Heart right ventricle (tissue), 16 donors: ENCODE measurements at regions not wholly inside any gene's neighbourhood (a gene's known extent, or its start where the extent isn't known, plus 50 kb on each side); places are given as distances from the start of the nearest gene placed in this dataset.

ENCODE experiments used
- ATAC-seq, 8 donors: fragments of 200-7000 bp; cut with Tn5 transposase; one replicate each; pipeline ENCODE4 v1.9.1; 2020; ENCODE audit warnings: mild to moderate bottlenecking in 8 of 8, moderate library complexity in 8 of 8, moderate number of reproducible peaks in 1 of 8
- DNase-seq, 2 donors: peaks; one replicate each; pipeline ENCODE4 v3.0.0-alpha.2; 2020
- H3K27ac ChIP-seq, 10 donors: fragments of 200-600 bp; sonication (generic) in 2 of 10; one replicate each; pipeline versions ENCODE4 v1.5.0 to v1.8.0; 2020 to 2022; ENCODE audit warnings: mild to moderate bottlenecking in 3 of 10
- H3K27me3 ChIP-seq, 7 donors: fragments of 200-600 bp; one replicate each; pipeline ENCODE4 v1.8.0; 2021 to 2022; ENCODE audit warnings: mild to moderate bottlenecking in 2 of 7
- H3K36me3 ChIP-seq, 9 donors: fragments of 200-600 bp; sonication (generic) in 1 of 9; one replicate each; pipeline versions ENCODE4 v1.5.0 to v1.8.0; 2020 to 2022; ENCODE audit warnings: mild to moderate bottlenecking in 2 of 9
- H3K4me1 ChIP-seq, 9 donors: fragments of 200-600 bp; sonication (generic) in 1 of 9; one replicate each; pipeline versions ENCODE4 v1.5.0 to v1.8.0; 2020 to 2022; ENCODE audit warnings: mild to moderate bottlenecking in 4 of 9
- H3K4me3 ChIP-seq, 10 donors: fragments of 200-600 bp; sonication (generic) in 2 of 10; one replicate each; pipeline versions ENCODE4 v1.5.0 to v1.8.0; 2020 to 2022; ENCODE audit warnings: mild to moderate bottlenecking in 7 of 10, moderate library complexity in 2 of 10
- H3K9me3 ChIP-seq, 11 donors: fragments of 200-600 bp in 10 of 11; sonication (generic) in 2 of 11; one replicate each; pipeline versions ENCODE4 v1.5.0 to v1.8.0; 2013 to 2022; ENCODE audit warnings: mild to moderate bottlenecking in 2 of 11, control low read depth in 1 of 11, moderate library complexity in 1 of 11
- WGBS, 2 donors: extraction: QIAGEN DNeasy Blood & Tissue Kit; methylation state at CpG; one replicate each; pipeline ENCODE4 v1.1.7; 2013; ENCODE audit warnings: inconsistent platforms in 1 of 2; 5-methylcytosine and 5-hydroxymethylcytosine counted together
- intact Hi-C, 10 donors: fragments of 100-400 bp; cut with DNase I; formaldehyde crosslinking; loops; one replicate each; pipeline versions ENCODE4 v1.11.1 to v1.14.2; 2022
- TF ChIP-seq, protein P1 (sequence below), 9 donors: fragments of 200-600 bp; sonication (generic) in 2 of 9; IDR thresholded peaks; one replicate each; pipeline versions ENCODE4 v1.5.0 to v1.8.0; 2021 to 2022; ENCODE audit warnings: antibody characterized with exemption in 9 of 9, mild to moderate bottlenecking in 5 of 9, moderate library complexity in 1 of 9
- donor health status: Arrhythmogenic right ventricular cardiomyopathy.
- donor health status: ischemic (EF 13 %, LVEDD 7.1; RV severe dilation, severe dysfunction).
- donor health status: healthy with polysubstance abuse.
- donor health status: DM: no; HTN: yes; CAD: no.
- donor health status: DM: no; HTN: no; CAD: no.
- donor health status: ischemic (EF 25% LVEDD 6.9; RV normal size, moderate dysfunction).
- donor health status: ischemic (EF 25% LVEDD 5.7; RV mildly dilated, moderate dysfunction).
- donor health status: healthy.
- donor health status: DM: yes; HTN: yes; CAD: no.
- donor health status: Ischemic cardiomyopathy.
- donor health status: ischemic (EF 35%, LVEDD 5.7; RV mildly dilated, moderate dysfunction).
- donor health status: nonischemic (EF 11% LVEDD 7.7; RV severe dilation, severe dysfunction).
- donor health status: DM: yes; HTN: yes; CAD: no.
- donor health status: PGD.
- donor health status: ischemic (EF 29% LVEDD 5.4; RV normal size, mild dysfunction).
- donor health status: nonischemic (EF 23%, LVEDD 6.1; RV moderate dilation, normal function).

DNA sequence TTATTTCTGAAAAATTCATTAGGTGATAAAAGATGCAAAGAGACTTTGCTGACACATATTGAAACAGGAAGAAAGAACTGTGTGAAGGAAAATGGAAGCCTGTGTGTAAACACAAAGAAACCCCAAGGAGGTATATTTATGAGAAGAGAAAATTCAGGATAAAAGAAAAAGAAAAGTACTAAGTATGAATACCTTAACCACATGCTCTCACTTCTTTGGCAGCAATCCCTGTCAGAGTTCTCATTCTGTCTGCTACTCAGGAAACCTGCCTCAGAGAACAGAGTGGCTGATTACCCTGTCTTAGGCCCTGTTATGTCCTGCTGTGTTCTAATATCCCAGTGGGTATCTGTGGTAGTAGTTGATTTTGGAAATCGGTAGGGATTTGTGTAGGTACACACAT is 457.9 kb downstream of the TBC1D32 start:
- no peak for ATAC-seq
- Histone ChIP-seq H3K27me3 (no peaks in the 10 kb centered on the region), H3K9me3 (peaks cover 0 to 18% (median 0%) of the 10 kb centered on the region in 11 donors), H3K36me3 (no peaks in the 10 kb centered on the region), H3K4me1 (no peaks in the 10 kb centered on the region), H3K27ac (no peak overlapping the region), H3K4me3 (no peak overlapping the region)
- no peak for DNase-seq
- intact Hi-C loops, result no loop called here
- TF ChIP-seq, protein P1, sequence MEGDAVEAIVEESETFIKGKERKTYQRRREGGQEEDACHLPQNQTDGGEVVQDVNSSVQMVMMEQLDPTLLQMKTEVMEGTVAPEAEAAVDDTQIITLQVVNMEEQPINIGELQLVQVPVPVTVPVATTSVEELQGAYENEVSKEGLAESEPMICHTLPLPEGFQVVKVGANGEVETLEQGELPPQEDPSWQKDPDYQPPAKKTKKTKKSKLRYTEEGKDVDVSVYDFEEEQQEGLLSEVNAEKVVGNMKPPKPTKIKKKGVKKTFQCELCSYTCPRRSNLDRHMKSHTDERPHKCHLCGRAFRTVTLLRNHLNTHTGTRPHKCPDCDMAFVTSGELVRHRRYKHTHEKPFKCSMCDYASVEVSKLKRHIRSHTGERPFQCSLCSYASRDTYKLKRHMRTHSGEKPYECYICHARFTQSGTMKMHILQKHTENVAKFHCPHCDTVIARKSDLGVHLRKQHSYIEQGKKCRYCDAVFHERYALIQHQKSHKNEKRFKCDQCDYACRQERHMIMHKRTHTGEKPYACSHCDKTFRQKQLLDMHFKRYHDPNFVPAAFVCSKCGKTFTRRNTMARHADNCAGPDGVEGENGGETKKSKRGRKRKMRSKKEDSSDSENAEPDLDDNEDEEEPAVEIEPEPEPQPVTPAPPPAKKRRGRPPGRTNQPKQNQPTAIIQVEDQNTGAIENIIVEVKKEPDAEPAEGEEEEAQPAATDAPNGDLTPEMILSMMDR (IDR thresholded peaks at IDR 0.05), result no peak
- WGBS, 2 donors, result 68 to 78% methylated on average over 1 of the region's 1 CpG

DNA sequence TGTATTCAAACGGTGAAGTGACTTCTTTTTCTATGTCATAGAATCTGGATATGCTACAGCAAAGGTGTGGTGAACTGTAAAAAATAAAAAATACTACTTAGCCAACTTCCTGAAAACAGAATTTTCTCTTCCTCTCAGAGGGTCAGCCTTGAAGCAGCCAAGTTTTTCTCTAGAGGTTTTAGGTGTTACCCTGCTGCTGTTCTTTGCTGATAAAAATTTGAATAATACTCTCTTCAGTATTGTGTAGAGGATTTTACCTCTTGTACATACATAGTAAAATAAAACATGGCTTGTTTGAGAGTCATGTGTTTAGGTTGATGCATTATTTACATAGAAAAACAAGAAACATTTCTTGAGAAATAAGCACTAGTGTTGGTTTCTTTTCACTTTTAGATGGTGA is 458.4 kb downstream of the TBC1D32 start:
- Histone ChIP-seq H3K36me3 (no peaks in the 10 kb centered on the region), H3K4me3 (no peak overlapping the region), H3K27me3 (no peaks in the 10 kb centered on the region), H3K27ac (no peak overlapping the region), H3K4me1 (no peaks in the 10 kb centered on the region), H3K9me3 (peaks cover 0 to 18% (median 0%) of the 10 kb centered on the region in 11 donors)
- intact Hi-C loops, result no loop called here
- 41 to 43% methylated on average over 1 of the region's 1 CpG for WGBS, 2 donors
- TF ChIP-seq, protein P1 (IDR thresholded peaks at IDR 0.05), result no peak
- ATAC-seq, result no peak
- DNase-seq, result no peak

DNA sequence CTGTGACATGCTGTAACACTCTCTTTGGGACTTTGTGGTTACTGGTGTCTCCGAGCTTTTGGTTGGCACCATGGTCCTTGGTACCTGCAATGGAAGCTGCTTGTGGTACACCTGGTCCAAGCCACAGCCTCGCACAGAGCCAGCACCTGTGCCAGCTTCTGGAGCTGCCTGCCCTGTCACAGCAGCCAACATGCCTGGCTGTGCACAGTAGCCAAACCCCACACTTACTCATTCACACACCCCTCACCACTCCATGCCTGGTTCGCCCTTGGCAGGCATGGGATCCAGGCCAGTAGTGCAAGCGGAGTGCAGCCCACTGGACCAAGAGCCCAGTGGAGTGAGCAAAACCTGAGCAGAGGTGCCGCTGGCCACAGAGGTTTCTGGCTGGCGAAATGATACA is 459.9 kb downstream of the TBC1D32 start:
- intact Hi-C loops, result no loop called here
- DNase-seq (no peak), ATAC-seq (no peak)
- no peaks in the 10 kb centered on the region for H3K4me1 ChIP-seq
- peaks cover 0 to 18% (median 0%) of the 10 kb centered on the region in 11 donors for H3K9me3 ChIP-seq
- H3K27ac ChIP-seq, result no peak overlapping the region
- TF ChIP-seq, protein P1 (IDR thresholded peaks at IDR 0.05), result no peak
- 88 to 90% methylated on average over 6 of the region's 6 CpGs for WGBS, 2 donors
- no peak overlapping the region for H3K4me3 ChIP-seq
- H3K27me3 ChIP-seq, result no peaks in the 10 kb centered on the region
- H3K36me3 ChIP-seq, result no peaks in the 10 kb centered on the region

DNA sequence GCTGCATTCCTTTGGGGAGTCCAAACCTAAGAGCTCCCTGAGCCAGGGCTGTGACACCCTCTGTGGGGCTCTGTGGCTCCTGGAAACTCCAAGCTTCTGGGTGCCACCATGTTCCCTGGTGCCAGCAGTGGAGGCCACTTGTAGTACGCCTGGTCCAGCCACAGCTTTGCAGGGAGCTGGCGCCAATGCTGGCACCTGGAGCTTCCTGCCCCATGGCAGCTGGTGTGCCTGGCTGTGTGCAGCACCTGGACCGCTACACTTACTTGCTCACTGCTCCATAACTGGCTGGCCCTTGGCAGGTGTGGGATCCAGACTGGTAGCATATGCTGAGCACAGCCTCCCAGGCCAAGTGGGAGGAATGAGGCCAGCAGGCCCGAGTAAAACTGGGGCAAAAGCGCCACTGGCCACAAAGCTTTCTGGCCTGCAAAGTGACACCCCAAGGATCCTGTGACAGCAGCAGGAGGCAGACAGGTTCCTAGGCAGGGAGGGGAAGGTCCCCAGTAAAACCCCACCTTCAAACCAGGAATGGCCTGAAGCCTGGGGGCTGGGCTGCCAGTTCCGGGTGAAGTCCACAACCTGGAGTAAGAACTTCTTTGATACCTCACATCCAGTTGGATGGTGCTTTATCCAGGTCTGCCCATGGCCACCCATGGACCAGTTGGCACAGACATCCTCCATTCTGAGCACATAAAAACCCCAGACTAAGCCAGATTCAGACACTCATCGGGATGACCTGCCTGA is 461.0 kb downstream of the TBC1D32 start:
- ATAC-seq, result no peak
- Histone ChIP-seq H3K4me3 (no peak overlapping the region), H3K27ac (no peak overlapping the region), H3K27me3 (no peaks in the 10 kb centered on the region), H3K9me3 (peaks cover 0 to 18% (median 0%) of the 10 kb centered on the region in 11 donors), H3K36me3 (no peaks in the 10 kb centered on the region), H3K4me1 (no peaks in the 10 kb centered on the region)
- DNase-seq, result no peak
- WGBS, 2 donors, result 88 to 90% methylated on average over 7 of the region's 7 CpGs
- intact Hi-C loops, result no loop called here
- TF ChIP-seq, protein P1 (IDR thresholded peaks at IDR 0.05), result no peak
